ENCODE measurements at regions not wholly inside any gene's neighbourhood (a gene's known extent, or its start where the extent isn't known, plus 50 kb on each side); places are given as distances from the start of the nearest gene placed in this dataset.

GRCh38 chr10:28871665-28872064, 194.3 kb downstream of the BAMBI start:
- Histone ChIP-seq H3K36me3 (ENCODE audit: insufficient read depth, low read length) (no peaks in the 10 kb centered on the region), H3K4me1 (ENCODE audit: insufficient read depth, low read length) (no peaks in the 10 kb centered on the region), H3K9me3 (ENCODE audit: control insufficient read depth in 1 of 2, low read length in 2 of 2) (no peaks in the 10 kb centered on the region), H3K27me3 (ENCODE audit: insufficient read depth, low read length) (no peaks in the 10 kb centered on the region), H3K27ac (ENCODE audit: low read depth, low read length) (no peak overlapping the region), H3K4me3 (ENCODE audit: low read length in 2 of 2) (no peak overlapping the region)
- peaks cover 0 to 3% (median 0%) of the 10 kb centered on the region in 8 donors for H3K9me3 Mint-ChIP-seq
- peaks cover 0 to 2% of the 10 kb centered on the region in 2 donors for H3K27me3 Mint-ChIP-seq
- ChIA-PET POLR2A (ENCODE audit: partially characterized antibody) (no interaction called here), CTCF (ENCODE audit: partially characterized antibody) (no interaction called here)
- H3K4me3 Mint-ChIP-seq, result no peak overlapping the region
- H3K27ac Mint-ChIP-seq, result no peak overlapping the region
- intact Hi-C loops (cut with micrococcal nuclease), result no loop called here
- H3K36me3 Mint-ChIP-seq, result no peaks in the 10 kb centered on the region
- DNase-seq, result no peak
- H3K4me1 Mint-ChIP-seq, result no peaks in the 10 kb centered on the region

GRCh38 chr10:28872587-28873165, 195.4 kb downstream of the BAMBI start:
- no peak overlapping the region for H3K27ac Mint-ChIP-seq
- intact Hi-C loops (cut with micrococcal nuclease), result no loop called here
- CTCF ChIA-PET (ENCODE audit: partially characterized antibody), result no interaction called here

GRCh38 chr10:28873540-28873939, 196.2 kb downstream of the BAMBI start:
- Histone ChIP-seq H3K27ac (ENCODE audit: low read depth, low read length) (no peak overlapping the region), H3K36me3 (ENCODE audit: insufficient read depth, low read length) (no peaks in the 10 kb centered on the region), H3K9me3 (ENCODE audit: control insufficient read depth in 1 of 2, low read length in 2 of 2) (no peaks in the 10 kb centered on the region), H3K4me3 (ENCODE audit: low read length in 2 of 2) (no peak overlapping the region), H3K27me3 (ENCODE audit: insufficient read depth, low read length) (no peaks in the 10 kb centered on the region), H3K4me1 (ENCODE audit: insufficient read depth, low read length) (no peaks in the 10 kb centered on the region)
- Mint-ChIP-seq H3K27ac (no peak overlapping the region), H3K4me3 (no peak overlapping the region), H3K27me3 (peaks cover 2 to 6% of the 10 kb centered on the region in 2 donors), H3K9me3 (peaks cover 0 to 3% (median 0%) of the 10 kb centered on the region in 8 donors), H3K4me1 (no peaks in the 10 kb centered on the region), H3K36me3 (no peaks in the 10 kb centered on the region)
- CTCF ChIA-PET (ENCODE audit: partially characterized antibody), result no interaction called here
- no peak for DNase-seq
- intact Hi-C loops (cut with micrococcal nuclease), result no loop called here
- POLR2A ChIA-PET (ENCODE audit: partially characterized antibody), result no interaction called here

More at GRCh38 chr10:28872587-28873165, 195.4 kb downstream of the BAMBI start:
- no peak for DNase-seq
- POLR2A ChIA-PET (ENCODE audit: partially characterized antibody), result no interaction called here
- no peak overlapping the region for H3K27ac ChIP-seq (ENCODE audit: low read depth, low read length)
- Mint-ChIP-seq H3K4me3 (no peak overlapping the region), H3K27me3 (peaks cover 0 to 2% of the 10 kb centered on the region in 2 donors), H3K36me3 (no peaks in the 10 kb centered on the region), H3K9me3 (peaks cover 0 to 3% (median 0%) of the 10 kb centered on the region in 8 donors), H3K4me1 (no peaks in the 10 kb centered on the region)
- no peaks in the 10 kb centered on the region for H3K27me3 ChIP-seq (ENCODE audit: insufficient read depth, low read length)
- H3K4me1 ChIP-seq (ENCODE audit: insufficient read depth, low read length), result no peaks in the 10 kb centered on the region
- H3K4me3 ChIP-seq (ENCODE audit: low read length in 2 of 2), result no peak overlapping the region
- H3K9me3 ChIP-seq (ENCODE audit: control insufficient read depth in 1 of 2, low read length in 2 of 2), result no peaks in the 10 kb centered on the region
- H3K36me3 ChIP-seq (ENCODE audit: insufficient read depth, low read length), result no peaks in the 10 kb centered on the region

- ChIA-PET CTCF (ENCODE audit: partially characterized antibody) (no interaction called here), POLR2A (ENCODE audit: partially characterized antibody) (no interaction called here)
- Histone ChIP-seq H3K9me3 (ENCODE audit: control insufficient read depth in 1 of 2, low read length in 2 of 2) (no peaks in the 10 kb centered on the region), H3K27ac (ENCODE audit: low read depth, low read length) (no peak overlapping the region), H3K4me1 (ENCODE audit: insufficient read depth, low read length) (no peaks in the 10 kb centered on the region), H3K4me3 (ENCODE audit: low read length in 2 of 2) (no peak overlapping the region), H3K27me3 (ENCODE audit: insufficient read depth, low read length) (no peaks in the 10 kb centered on the region), H3K36me3 (ENCODE audit: insufficient read depth, low read length) (no peaks in the 10 kb centered on the region)
- Mint-ChIP-seq H3K36me3 (no peaks in the 10 kb centered on the region), H3K4me1 (no peaks in the 10 kb centered on the region), H3K27me3 (peaks cover 2 to 6% of the 10 kb centered on the region in 2 donors), H3K4me3 (no peak overlapping the region), H3K27ac (no peak overlapping the region), H3K9me3 (peaks cover 0 to 3% (median 0%) of the 10 kb centered on the region in 8 donors)
- intact Hi-C loops (cut with micrococcal nuclease), result no loop called here
- no peak for DNase-seq
These were observed 196.9 kb downstream of the BAMBI start for GRCh38 chr10:28874210-28874609.

- no peaks in the 10 kb centered on the region for H3K4me1 ChIP-seq (ENCODE audit: insufficient read depth, low read length)
- Mint-ChIP-seq H3K4me1 (no peaks in the 10 kb centered on the region), H3K4me3 (no peak overlapping the region), H3K36me3 (no peaks in the 10 kb centered on the region), H3K9me3 (no peaks in the 10 kb centered on the region), H3K27ac (no peak overlapping the region), H3K27me3 (peaks cover 2 to 6% of the 10 kb centered on the region in 2 donors)
- H3K27ac ChIP-seq (ENCODE audit: low read depth, low read length), result no peak overlapping the region
- no peak for DNase-seq
- no peaks in the 10 kb centered on the region for H3K36me3 ChIP-seq (ENCODE audit: insufficient read depth, low read length)
- ChIA-PET CTCF (ENCODE audit: partially characterized antibody) (no interaction called here), POLR2A (ENCODE audit: partially characterized antibody) (no interaction called here)
- no peaks in the 10 kb centered on the region for H3K27me3 ChIP-seq (ENCODE audit: insufficient read depth, low read length)
- no peak overlapping the region for H3K4me3 ChIP-seq (ENCODE audit: low read length in 2 of 2)
- no peaks in the 10 kb centered on the region for H3K9me3 ChIP-seq (ENCODE audit: control insufficient read depth in 1 of 2, low read length in 2 of 2)
- intact Hi-C loops (cut with micrococcal nuclease), result no loop called here
These were observed 198.3 kb downstream of the BAMBI start for GRCh38 chr10:28875549-28876081.

- no peaks in the 10 kb centered on the region for H3K27me3 ChIP-seq (ENCODE audit: insufficient read depth, low read length)
- intact Hi-C loops (cut with micrococcal nuclease), result no loop called here
- no peaks in the 10 kb centered on the region for H3K9me3 ChIP-seq (ENCODE audit: control insufficient read depth in 1 of 2, low read length in 2 of 2)
- H3K4me1 Mint-ChIP-seq, result no peaks in the 10 kb centered on the region
- no peak overlapping the region for H3K4me3 ChIP-seq (ENCODE audit: low read length in 2 of 2)
- no peak overlapping the region for H3K27ac ChIP-seq (ENCODE audit: low read depth, low read length)
- ChIA-PET POLR2A (ENCODE audit: partially characterized antibody) (no interaction called here), CTCF (ENCODE audit: partially characterized antibody) (no interaction called here)
- no peak for DNase-seq
- no peak overlapping the region for H3K27ac Mint-ChIP-seq
- H3K4me3 Mint-ChIP-seq, result no peak overlapping the region
- no peaks in the 10 kb centered on the region for H3K36me3 Mint-ChIP-seq
- H3K27me3 Mint-ChIP-seq, result peaks cover 2 to 6% of the 10 kb centered on the region in 2 donors
- no peaks in the 10 kb centered on the region for H3K9me3 Mint-ChIP-seq
- H3K36me3 ChIP-seq (ENCODE audit: insufficient read depth, low read length), result no peaks in the 10 kb centered on the region
- no peaks in the 10 kb centered on the region for H3K4me1 ChIP-seq (ENCODE audit: insufficient read depth, low read length)
These were observed 201.1 kb downstream of the BAMBI start for GRCh38 chr10:28878236-28878970.

- DNase-seq, result no peak
- H3K27ac Mint-ChIP-seq, result no peak overlapping the region
- ChIA-PET CTCF (ENCODE audit: partially characterized antibody) (no interaction called here), POLR2A (ENCODE audit: partially characterized antibody) (no interaction called here)
- H3K4me1 ChIP-seq (ENCODE audit: insufficient read depth, low read length), result no peaks in the 10 kb centered on the region
- no peaks in the 10 kb centered on the region for H3K36me3 ChIP-seq (ENCODE audit: insufficient read depth, low read length)
- no peak overlapping the region for H3K4me3 Mint-ChIP-seq
- H3K27ac ChIP-seq (ENCODE audit: low read depth, low read length), result no peak overlapping the region
- no peaks in the 10 kb centered on the region for H3K9me3 ChIP-seq (ENCODE audit: control insufficient read depth in 1 of 2, low read length in 2 of 2)
- no peaks in the 10 kb centered on the region for H3K36me3 Mint-ChIP-seq
- no peak overlapping the region for H3K4me3 ChIP-seq (ENCODE audit: low read length in 2 of 2)
- H3K9me3 Mint-ChIP-seq, result no peaks in the 10 kb centered on the region
- H3K27me3 Mint-ChIP-seq, result peaks cover 0 to 6% of the 10 kb centered on the region in 2 donors
- intact Hi-C loops (cut with micrococcal nuclease), result no loop called here
- H3K4me1 Mint-ChIP-seq, result no peaks in the 10 kb centered on the region
- no peaks in the 10 kb centered on the region for H3K27me3 ChIP-seq (ENCODE audit: insufficient read depth, low read length)
These were observed 201.9 kb downstream of the BAMBI start for GRCh38 chr10:28879246-28879645.

Measured in CD4-positive, alpha-beta memory T cell (primary cell).